ENCODE measurements at regions not wholly inside any gene's neighbourhood (a gene's known extent, or its start where the extent isn't known, plus 50 kb on each side); places are given as distances from the start of the nearest gene placed in this dataset.

DNA sequence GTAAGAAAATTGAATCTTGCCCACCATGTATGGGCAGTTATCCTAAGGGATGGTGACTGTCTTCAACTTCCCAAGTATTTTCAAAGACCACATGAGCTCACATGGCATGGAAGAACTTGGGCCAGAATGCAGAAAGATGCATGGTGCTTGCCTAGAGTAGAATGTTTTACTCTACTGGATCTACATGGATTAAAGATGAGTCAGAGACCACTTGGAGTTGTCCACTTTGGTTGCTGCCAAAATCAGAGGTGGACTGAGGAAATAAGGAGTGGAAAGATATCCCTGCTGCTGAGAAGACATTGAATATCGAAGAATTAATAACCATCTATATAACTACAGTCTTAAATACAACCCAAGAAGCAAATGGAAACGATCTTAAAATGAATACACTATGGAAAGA is 498.1 kb downstream of the NLGN4X start:
- no peak overlapping the region for H3K4me3 ChIP-seq
- no peaks in the 10 kb centered on the region for H3K4me1 ChIP-seq
- H3K27me3 ChIP-seq, result no peaks in the 10 kb centered on the region
- H3K9me3 ChIP-seq, result no peaks in the 10 kb centered on the region
- no peak overlapping the region for H3K27ac ChIP-seq
- no peak for DNase-seq
- TF ChIP-seq CTCF (IDR thresholded peaks at IDR 0.05) (no peak), POLR2A (IDR thresholded peaks at IDR 0.05) (no peak)
- H3K36me3 ChIP-seq, result no peaks in the 10 kb centered on the region

DNA sequence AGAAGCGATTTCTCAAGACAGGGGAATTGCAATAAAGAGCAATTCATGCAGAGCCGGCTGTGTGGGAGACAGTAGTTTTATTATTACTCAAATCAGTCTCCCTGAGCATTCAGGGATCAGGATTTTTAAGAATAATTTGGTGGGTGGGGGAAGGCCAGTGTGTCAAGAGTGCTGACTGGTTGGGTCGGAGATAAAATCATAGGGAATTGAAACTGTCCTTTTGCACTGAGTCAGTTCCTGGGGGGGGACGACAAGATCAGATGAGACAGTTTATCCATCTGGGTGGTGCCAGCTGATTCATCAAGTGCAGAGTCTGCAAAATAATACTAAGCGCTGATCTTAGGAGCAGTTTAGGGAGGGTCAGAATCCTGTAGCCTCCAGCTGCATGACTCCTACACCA is 502.4 kb downstream of the NLGN4X start:
- no peak for DNase-seq
- Histone ChIP-seq H3K4me3 (no peak overlapping the region), H3K9me3 (no peaks in the 10 kb centered on the region), H3K4me1 (no peaks in the 10 kb centered on the region), H3K27me3 (no peaks in the 10 kb centered on the region), H3K36me3 (no peaks in the 10 kb centered on the region), H3K27ac (no peak overlapping the region)
- TF ChIP-seq CTCF (IDR thresholded peaks at IDR 0.05), result no peak
- TF ChIP-seq POLR2A (IDR thresholded peaks at IDR 0.05), result no peak

GRCh38 chrX:5724123-5724522 is 504.5 kb downstream of the NLGN4X start:
- Histone ChIP-seq H3K4me3 (no peak overlapping the region), H3K4me1 (no peaks in the 10 kb centered on the region), H3K9me3 (no peaks in the 10 kb centered on the region), H3K27me3 (no peaks in the 10 kb centered on the region), H3K36me3 (no peaks in the 10 kb centered on the region), H3K27ac (no peak overlapping the region)
- DNase-seq, result no peak
- TF ChIP-seq CTCF (IDR thresholded peaks at IDR 0.05), result no peak
- TF ChIP-seq POLR2A (IDR thresholded peaks at IDR 0.05), result no peak

GRCh38 chrX:5718651-5719050 is 510.0 kb downstream of the NLGN4X start:
- no peaks in the 10 kb centered on the region for H3K9me3 ChIP-seq

DNA sequence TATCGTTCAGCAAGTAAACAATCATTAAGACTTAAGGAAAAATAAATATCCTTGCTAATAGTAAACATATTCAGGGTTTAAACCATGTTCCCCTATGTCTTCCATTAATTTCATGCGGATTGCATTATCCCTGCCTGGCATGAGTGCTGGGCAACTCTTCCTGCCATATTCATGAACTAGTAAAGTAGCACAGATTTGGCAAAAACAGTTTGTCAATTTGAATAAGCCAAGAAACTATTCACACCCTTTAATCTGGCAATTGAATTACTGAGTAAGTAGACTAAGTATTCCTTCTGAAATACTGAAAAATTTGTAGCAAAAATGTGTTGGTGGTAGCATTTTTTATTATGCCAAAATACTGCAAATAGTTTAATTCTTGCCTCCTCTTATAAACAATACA is 512.0 kb downstream of the NLGN4X start:
- Histone ChIP-seq H3K27ac (no peak overlapping the region), H3K4me3 (no peak overlapping the region), H3K9me3 (no peaks in the 10 kb centered on the region), H3K4me1 (no peaks in the 10 kb centered on the region), H3K36me3 (no peaks in the 10 kb centered on the region), H3K27me3 (no peaks in the 10 kb centered on the region)
- TF ChIP-seq CTCF (IDR thresholded peaks at IDR 0.05) (no peak), POLR2A (IDR thresholded peaks at IDR 0.05) (no peak)
- no peak for DNase-seq

More at GRCh38 chrX:5718651-5719050, 510.0 kb downstream of the NLGN4X start:
- no peak overlapping the region for H3K27ac ChIP-seq
- H3K4me3 ChIP-seq, result no peak overlapping the region
- no peak for TF ChIP-seq POLR2A (IDR thresholded peaks at IDR 0.05)
- no peak for TF ChIP-seq CTCF (IDR thresholded peaks at IDR 0.05)
- no peaks in the 10 kb centered on the region for H3K4me1 ChIP-seq
- H3K36me3 ChIP-seq, result no peaks in the 10 kb centered on the region
- no peaks in the 10 kb centered on the region for H3K27me3 ChIP-seq
- no peak for DNase-seq

DNA sequence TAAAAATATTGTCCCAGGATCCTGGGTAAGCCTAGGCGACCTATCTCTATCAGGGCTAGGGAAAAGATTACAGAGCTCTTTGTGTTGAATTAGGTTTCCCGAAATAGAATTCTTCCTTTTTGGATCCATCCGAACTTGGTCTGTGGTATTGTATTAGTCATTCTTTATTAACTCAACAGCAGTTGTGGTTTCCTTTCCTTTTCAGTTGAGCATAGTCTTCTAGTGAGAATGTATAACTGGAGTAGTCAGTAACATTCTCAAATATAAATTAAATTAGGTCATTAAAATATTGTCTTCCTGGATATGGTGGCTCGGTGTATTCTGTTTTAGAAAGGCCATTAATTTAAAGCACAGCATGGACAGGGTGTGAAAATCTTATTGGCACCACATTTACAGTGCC is 520.4 kb downstream of the NLGN4X start:
- Histone ChIP-seq H3K36me3 (no peaks in the 10 kb centered on the region), H3K4me3 (no peak overlapping the region), H3K27me3 (no peaks in the 10 kb centered on the region), H3K9me3 (no peaks in the 10 kb centered on the region), H3K4me1 (no peaks in the 10 kb centered on the region), H3K27ac (no peak overlapping the region)
- TF ChIP-seq CTCF (IDR thresholded peaks at IDR 0.05) (no peak), POLR2A (IDR thresholded peaks at IDR 0.05) (no peak)
- DNase-seq, result no peak

All from Peyer's patch (tissue), 4 donors.